Hepatocyte (in vitro differentiated cells): ENCODE measurements at regions not wholly inside any gene's neighbourhood (a gene's known extent, or its start where the extent isn't known, plus 50 kb on each side); places are given as distances from the start of the nearest gene placed in this dataset.

Experiments used
- EZH2phosphoT487 ChIP-seq: fragments of 200-600 bp; sonication (generic); IDR thresholded peaks from one replicate; pipeline ENCODE4 v1.6.1; 2018; ENCODE audit warnings: antibody characterized with exemption, mild to moderate bottlenecking, low read depth, moderate library complexity; ENCODE audit not compliant: unreplicated experiment, severe bottlenecking
- TF ChIP-seq, protein P1 (sequence below): fragments of 200-600 bp; sonication (generic); IDR thresholded peaks from 2 replicates; pipeline ENCODE4 v1.5.1; 2016; ENCODE audit warnings: antibody characterized with exemption, mild to moderate bottlenecking; ENCODE audit not compliant: poor library complexity

GRCh38 chr7:110187877-110188554 is 902.9 kb upstream of the LRRN3 start:
- TF ChIP-seq, protein P1, sequence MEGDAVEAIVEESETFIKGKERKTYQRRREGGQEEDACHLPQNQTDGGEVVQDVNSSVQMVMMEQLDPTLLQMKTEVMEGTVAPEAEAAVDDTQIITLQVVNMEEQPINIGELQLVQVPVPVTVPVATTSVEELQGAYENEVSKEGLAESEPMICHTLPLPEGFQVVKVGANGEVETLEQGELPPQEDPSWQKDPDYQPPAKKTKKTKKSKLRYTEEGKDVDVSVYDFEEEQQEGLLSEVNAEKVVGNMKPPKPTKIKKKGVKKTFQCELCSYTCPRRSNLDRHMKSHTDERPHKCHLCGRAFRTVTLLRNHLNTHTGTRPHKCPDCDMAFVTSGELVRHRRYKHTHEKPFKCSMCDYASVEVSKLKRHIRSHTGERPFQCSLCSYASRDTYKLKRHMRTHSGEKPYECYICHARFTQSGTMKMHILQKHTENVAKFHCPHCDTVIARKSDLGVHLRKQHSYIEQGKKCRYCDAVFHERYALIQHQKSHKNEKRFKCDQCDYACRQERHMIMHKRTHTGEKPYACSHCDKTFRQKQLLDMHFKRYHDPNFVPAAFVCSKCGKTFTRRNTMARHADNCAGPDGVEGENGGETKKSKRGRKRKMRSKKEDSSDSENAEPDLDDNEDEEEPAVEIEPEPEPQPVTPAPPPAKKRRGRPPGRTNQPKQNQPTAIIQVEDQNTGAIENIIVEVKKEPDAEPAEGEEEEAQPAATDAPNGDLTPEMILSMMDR, result no peak
- no peak for TF ChIP-seq EZH2phosphoT487
